ENCODE measurements at regions not wholly inside any gene's neighbourhood (a gene's known extent, or its start where the extent isn't known, plus 50 kb on each side); places are given as distances from the start of the nearest gene placed in this dataset.

- TF ChIP-seq ARID3A (IDR thresholded peaks at IDR 0.05; ENCODE audit: low read depth, low read length) (no peak), ETS1 (CRISPR knock-in tag; IDR thresholded peaks at IDR 0.05) (no peak), ELF3 (CRISPR knock-in tag; IDR thresholded peaks at IDR 0.05) (0 out of 2 replicates have a peak, but pooled peaks have one; percentile 16), ZNF3 (CRISPR knock-in tag; IDR thresholded peaks at IDR 0.05) (no peak), XRCC5 (optimal IDR thresholded peaks at IDR 0.05; ENCODE audit: low read length) (no peak), ZNF605 (CRISPR knock-in tag; IDR thresholded peaks at IDR 0.05) (no peak), ZNF556 (CRISPR knock-in tag; IDR thresholded peaks at IDR 0.05; ENCODE audit: borderline replicate concordance) (no peak), SP1 (IDR thresholded peaks at IDR 0.05) (no peak), SP1 (CRISPR knock-in tag; IDR thresholded peaks at IDR 0.05) (no peak), ARID5B (CRISPR knock-in tag; IDR thresholded peaks at IDR 0.05) (peak; percentile 66), CBX5 (CRISPR knock-in tag; IDR thresholded peaks at IDR 0.05; ENCODE audit: borderline replicate concordance) (no peak), ZNF513 (CRISPR knock-in tag; conservative IDR thresholded peaks at IDR 0.05) (no peak)
Observed at GRCh38 chr10:29830531-29831512, 196.1 kb upstream of the SVIL start (continued).
